ENCODE measurements at regions not wholly inside any gene's neighbourhood (a gene's known extent, or its start where the extent isn't known, plus 50 kb on each side); places are given as distances from the start of the nearest gene placed in this dataset.

DNA sequence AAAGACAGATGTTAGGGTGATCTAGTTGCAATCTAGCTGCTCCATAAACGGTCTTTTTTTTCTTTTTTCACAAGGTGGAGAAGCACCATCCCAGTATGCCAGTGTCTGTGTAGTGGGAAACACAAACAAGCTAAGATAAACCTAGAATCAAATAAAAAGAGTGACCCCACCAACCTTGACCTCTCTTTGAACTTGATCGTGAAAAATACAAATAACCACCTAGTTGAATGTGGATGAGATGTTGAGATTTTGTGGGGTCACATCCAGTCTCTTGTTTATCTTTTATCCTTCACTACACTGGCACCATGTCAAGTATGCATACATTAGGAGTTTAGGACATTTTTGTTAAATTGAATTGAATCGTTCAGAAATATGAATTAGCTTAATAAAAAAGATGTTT is 194.6 kb upstream of the EYA4 start:
- no peaks in the 10 kb centered on the region for H4K20me1 ChIP-seq (replicated peaks in 1 of 2; ENCODE audit: control insufficient read depth in 1 of 2, insufficient read depth in 2 of 2, low read length in 2 of 2)
- no peaks in the 10 kb centered on the region for H3K79me2 ChIP-seq (ENCODE audit: control insufficient read depth in 1 of 2, insufficient read depth in 2 of 2, low read length in 2 of 2)
- no peak overlapping the region for H4K5ac ChIP-seq (ENCODE audit: insufficient read length, low read depth, low read length)
- no peak overlapping the region for H3K4me3 ChIP-seq (ENCODE audit: extremely low read depth in 1 of 4, insufficient read depth in 2 of 4, low read depth in 3 of 4, low read length in 4 of 4)
- no peak overlapping the region for H3K27ac ChIP-seq (ENCODE audit: low read depth, low read length)
- TF ChIP-seq JUN (IDR thresholded peaks at IDR 0.05; ENCODE audit: low read depth, low read length) (no peak), TAF1 (IDR thresholded peaks at IDR 0.05; ENCODE audit: low read depth, low read length) (no peak), CBX5 (IDR thresholded peaks at IDR 0.05; ENCODE audit: low read depth, low read length) (no peak)
- H2BK20ac ChIP-seq (ENCODE audit: low read length), result no peak overlapping the region
- H3K79me1 ChIP-seq (ENCODE audit: low read depth, low read length), result no peaks in the 10 kb centered on the region
- H3K27me3 ChIP-seq (replicated peaks in 1 of 4; ENCODE audit: control insufficient read depth in 3 of 4, extremely low read depth in 1 of 4, insufficient read depth in 3 of 4, low read length in 3 of 4), result no peaks in the 10 kb centered on the region
- peaks cover 0 to 3% (median 0%) of the 10 kb centered on the region in 4 experiments; a peak in 2 of 7 replicates for H3K4me1 ChIP-seq (replicated peaks in 1 of 4; ENCODE audit: control insufficient read depth in 3 of 4, insufficient read depth in 4 of 4, low read length in 3 of 4)
- H4K8ac ChIP-seq (ENCODE audit: extremely low read depth, insufficient read depth, low read length), result no peak overlapping the region
- H3K14ac ChIP-seq (ENCODE audit: insufficient read length), result no peak overlapping the region
- H3K18ac ChIP-seq (ENCODE audit: extremely low read depth, low read length), result no peak overlapping the region
- no peak overlapping the region for H2AK5ac ChIP-seq (ENCODE audit: low read depth, low read length)
- no peak overlapping the region for H3K9ac ChIP-seq (replicated peaks in 1 of 4; ENCODE audit: extremely low read depth in 1 of 4, low read depth in 3 of 4, low read length in 3 of 4)
- no peak overlapping the region for H4K91ac ChIP-seq (replicated peaks; ENCODE audit: insufficient read length, low read length)
- H2AFZ ChIP-seq (ENCODE audit: low read length), result no peak overlapping the region
- no peak overlapping the region for H2BK12ac ChIP-seq (ENCODE audit: low read depth, low read length)
- ChIA-PET CTCF (ENCODE audit: partially characterized antibody) (interaction anchor here (0.6 to 1.0 kb wide), 4 partner anchors 139 to 522 kb away, joined by 3 read pairs; no protein-coding TSS in a partner anchor), POLR2A (ENCODE audit: partially characterized antibody) (interaction anchor here (0.5 to 1.4 kb wide), 2 partner anchors 9 to 232 kb away, joined by 3 read pairs; partner anchors contain the start of gene RPS12)
- H3K4me2 ChIP-seq (ENCODE audit: insufficient read depth in 1 of 2, low read depth in 2 of 2, low read length in 2 of 2), result no peak overlapping the region
- FAIRE-seq (no peak), DNase-seq (ENCODE audit: low read depth in 1 of 2, low spot score in 2 of 2) (no peak)
- H3K36me3 ChIP-seq (ENCODE audit: control insufficient read depth in 2 of 4, insufficient read depth in 4 of 4, low read length in 3 of 4), result no peaks in the 10 kb centered on the region
- H3K23ac ChIP-seq (ENCODE audit: insufficient read length), result no peak overlapping the region
- WGBS, 2 experiments (ENCODE audit: extremely low coverage in 1 of 2, insufficient coverage in 1 of 2, insufficient read length in 1 of 2, insufficient replicate concordance in 2 of 2, low coverage in 1 of 2, low lambda C conversion rate in 2 of 2, missing lambda C conversion rate in 1 of 2), result 88% methylated on average over 3 of the region's 3 CpGs; no CpG with 5 or more reads in 1 of the 2 experiments
- no peak overlapping the region for H3K56ac ChIP-seq (replicated peaks; ENCODE audit: insufficient read length, low read depth, low read length)
- H3K23me2 ChIP-seq (ENCODE audit: low read depth, low read length), result no peaks in the 10 kb centered on the region
- no peak overlapping the region for H2BK15ac ChIP-seq (ENCODE audit: low read length)
- no peak overlapping the region for H3K4ac ChIP-seq (replicated peaks; ENCODE audit: insufficient read length, low read depth, low read length)
- H3K9me3 ChIP-seq (ENCODE audit: insufficient read depth in 2 of 2, low read depth in 1 of 2, low read length in 1 of 2), result no peaks in the 10 kb centered on the region
- no peak overlapping the region for H2BK5ac ChIP-seq (ENCODE audit: low read depth, low read length)
- no peak overlapping the region for H2BK120ac ChIP-seq (replicated peaks; ENCODE audit: low read depth, low read length)

Measured in H1 (cell line).